Hepatocyte (in vitro differentiated cells): ENCODE measurements at regions not wholly inside any gene's neighbourhood (a gene's known extent, or its start where the extent isn't known, plus 50 kb on each side); places are given as distances from the start of the nearest gene placed in this dataset.
"Not testable (repeated sequence)": the region's sequence is repeated elsewhere in the genome, so short reads cannot be mapped to it uniquely, and the experiment has no call there.

ENCODE experiments used
- DNase-seq: peaks from one replicate; pipeline ENCODE4 v3.0.0-alpha.2; 2016; ENCODE audit warnings: low spot score
- H2AFZ ChIP-seq: fragments of 200-600 bp; sonication (generic); 2 replicates; pipeline ENCODE4 v1.6.0; 2016; ENCODE audit warnings: antibody characterized with exemption, mild to moderate bottlenecking
- H3K27ac ChIP-seq: fragments of 200-600 bp; sonication (generic); 2 replicates; pipeline ENCODE4 v1.5.1; 2016; ENCODE audit warnings: mild to moderate bottlenecking
- H3K27me3 ChIP-seq: fragments of 200-600 bp; sonication (generic); 2 replicates; pipeline ENCODE4 v1.6.1; 2016
- H3K36me3 ChIP-seq: fragments of 200-600 bp; sonication (generic); replicated peaks from 2 replicates; pipeline ENCODE4 v1.5.1; 2016; ENCODE audit warnings: low read depth; ENCODE audit not compliant: insufficient read depth
- H3K4me1 ChIP-seq: fragments of 200-600 bp; sonication (generic); 2 replicates; pipeline ENCODE4 v1.5.1; 2016; ENCODE audit warnings: mild to moderate bottlenecking, moderate library complexity; ENCODE audit not compliant: insufficient read depth
- H3K4me2 ChIP-seq: fragments of 200-600 bp; sonication (generic); 2 replicates; pipeline ENCODE4 v1.6.0; 2016
- H3K4me3 ChIP-seq: fragments of 200-600 bp; sonication (generic); 2 replicates; pipeline ENCODE4 v1.5.1; 2016; ENCODE audit warnings: mild to moderate bottlenecking
- H3K79me2 ChIP-seq: fragments of 200-600 bp; sonication (generic); 2 replicates; pipeline ENCODE4 v1.6.0; 2017; ENCODE audit warnings: mild to moderate bottlenecking
- H3K9me2 ChIP-seq: fragments of 200-600 bp; sonication (generic); replicated peaks from 2 replicates; pipeline ENCODE4 v1.6.0; 2017; ENCODE audit warnings: mild to moderate bottlenecking; ENCODE audit not compliant: insufficient read depth
- H3K9me3 ChIP-seq: fragments of 200-600 bp; sonication (generic); 2 replicates; pipeline ENCODE4 v1.5.1; 2016; ENCODE audit warnings: low read depth, mild to moderate bottlenecking
- H4K20me1 ChIP-seq: fragments of 200-600 bp; sonication (generic); 2 replicates; pipeline ENCODE4 v1.6.0; 2016; ENCODE audit warnings: mild to moderate bottlenecking; ENCODE audit not compliant: insufficient read depth, poor library complexity, severe bottlenecking
- EZH2 ChIP-seq: fragments of 200-600 bp; sonication (generic); IDR thresholded peaks from 2 replicates; pipeline ENCODE4 v1.6.1; 2016; ENCODE audit warnings: antibody characterized with exemption, mild to moderate bottlenecking, borderline replicate concordance
- EZH2phosphoT487 ChIP-seq: fragments of 200-600 bp; sonication (generic); IDR thresholded peaks from one replicate; pipeline ENCODE4 v1.6.1; 2018; ENCODE audit warnings: antibody characterized with exemption, mild to moderate bottlenecking, low read depth, moderate library complexity; ENCODE audit not compliant: unreplicated experiment, severe bottlenecking
- WGBS: methylation state at CpG from one replicate; pipeline ENCODE4 v1.1.6; 2016; ENCODE audit warnings: low lambda C conversion rate; ENCODE audit errors: missing lambda C conversion rate; 5-methylcytosine and 5-hydroxymethylcytosine counted together
- TF ChIP-seq, protein P1 (sequence below): fragments of 200-600 bp; sonication (generic); IDR thresholded peaks from 2 replicates; pipeline ENCODE4 v1.5.1; 2016; ENCODE audit warnings: antibody characterized with exemption, mild to moderate bottlenecking; ENCODE audit not compliant: poor library complexity

DNA sequence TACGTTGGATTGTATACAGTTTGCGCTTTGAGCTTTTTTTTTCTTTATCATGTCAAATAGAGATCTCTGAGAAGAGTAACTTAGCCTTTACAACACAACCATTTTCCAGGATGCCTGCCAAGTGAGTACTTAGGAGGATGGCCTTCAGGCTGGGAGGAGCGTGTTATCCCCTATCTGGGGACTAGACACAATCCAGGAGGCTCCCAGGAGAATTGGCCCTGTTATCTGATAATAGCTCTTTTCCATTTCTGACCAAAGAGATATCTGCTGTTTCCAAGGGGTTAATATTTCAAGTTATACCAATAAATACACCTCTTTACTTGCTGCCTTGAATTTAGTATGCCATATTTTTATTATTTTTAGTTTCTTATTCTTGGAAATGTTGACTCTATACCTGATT is 169.5 kb upstream of the SMARCAD1 start:
- H3K9me2 ChIP-seq = no peaks in the 10 kb centered on the region
- 72% methylated on average over 3 of the region's 3 CpGs for WGBS
- no peaks in the 10 kb centered on the region for H3K4me1 ChIP-seq
- no peaks in the 10 kb centered on the region for H3K27me3 ChIP-seq
- H3K27ac ChIP-seq = no peak overlapping the region
- H3K79me2 ChIP-seq = no peaks in the 10 kb centered on the region
- H3K9me3 ChIP-seq = no peaks in the 10 kb centered on the region
- no peaks in the 10 kb centered on the region for H4K20me1 ChIP-seq
- no peak for TF ChIP-seq EZH2
- TF ChIP-seq, protein P1, sequence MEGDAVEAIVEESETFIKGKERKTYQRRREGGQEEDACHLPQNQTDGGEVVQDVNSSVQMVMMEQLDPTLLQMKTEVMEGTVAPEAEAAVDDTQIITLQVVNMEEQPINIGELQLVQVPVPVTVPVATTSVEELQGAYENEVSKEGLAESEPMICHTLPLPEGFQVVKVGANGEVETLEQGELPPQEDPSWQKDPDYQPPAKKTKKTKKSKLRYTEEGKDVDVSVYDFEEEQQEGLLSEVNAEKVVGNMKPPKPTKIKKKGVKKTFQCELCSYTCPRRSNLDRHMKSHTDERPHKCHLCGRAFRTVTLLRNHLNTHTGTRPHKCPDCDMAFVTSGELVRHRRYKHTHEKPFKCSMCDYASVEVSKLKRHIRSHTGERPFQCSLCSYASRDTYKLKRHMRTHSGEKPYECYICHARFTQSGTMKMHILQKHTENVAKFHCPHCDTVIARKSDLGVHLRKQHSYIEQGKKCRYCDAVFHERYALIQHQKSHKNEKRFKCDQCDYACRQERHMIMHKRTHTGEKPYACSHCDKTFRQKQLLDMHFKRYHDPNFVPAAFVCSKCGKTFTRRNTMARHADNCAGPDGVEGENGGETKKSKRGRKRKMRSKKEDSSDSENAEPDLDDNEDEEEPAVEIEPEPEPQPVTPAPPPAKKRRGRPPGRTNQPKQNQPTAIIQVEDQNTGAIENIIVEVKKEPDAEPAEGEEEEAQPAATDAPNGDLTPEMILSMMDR = no peak
- TF ChIP-seq EZH2phosphoT487 = no peak
- H3K4me3 ChIP-seq = no peak overlapping the region
- DNase-seq = peak; percentile 18
- no peak overlapping the region for H3K4me2 ChIP-seq
- H3K36me3 ChIP-seq = no peaks in the 10 kb centered on the region
- H2AFZ ChIP-seq = no peak overlapping the region

DNA sequence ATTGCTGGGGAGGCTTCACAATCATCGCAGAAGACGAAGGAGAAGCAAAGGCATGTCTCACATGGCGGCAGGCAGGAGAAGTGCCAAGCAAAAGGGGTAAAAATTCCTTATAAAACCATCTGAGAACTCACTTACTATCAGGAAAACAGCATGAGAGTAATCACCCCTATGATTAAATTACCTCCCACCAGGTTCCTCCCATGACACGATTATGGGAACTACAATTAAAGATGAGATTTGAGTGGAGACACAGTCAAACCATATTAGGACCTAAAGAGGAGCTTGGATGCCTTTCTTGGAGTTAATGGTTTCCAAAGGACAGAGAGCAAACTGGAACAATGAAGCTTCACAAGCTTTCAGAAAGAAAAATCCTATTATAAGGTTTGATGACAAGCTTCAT is 168.4 kb upstream of the SMARCAD1 start:
- H3K36me3 ChIP-seq = no peaks in the 10 kb centered on the region
- no peaks in the 10 kb centered on the region for H3K79me2 ChIP-seq
- WGBS = 91% methylated on average over 4 of the region's 4 CpGs
- H3K9me2 ChIP-seq = no peaks in the 10 kb centered on the region
- H3K4me3 ChIP-seq = no peak overlapping the region
- no peaks in the 10 kb centered on the region for H3K9me3 ChIP-seq
- H3K4me2 ChIP-seq = no peak overlapping the region
- H3K27me3 ChIP-seq = no peaks in the 10 kb centered on the region
- TF ChIP-seq EZH2 (no peak), EZH2phosphoT487 (no peak)
- H2AFZ ChIP-seq = no peak overlapping the region
- no peaks in the 10 kb centered on the region for H4K20me1 ChIP-seq
- no peak overlapping the region for H3K27ac ChIP-seq
- DNase-seq = no peak
- H3K4me1 ChIP-seq = no peaks in the 10 kb centered on the region

DNA sequence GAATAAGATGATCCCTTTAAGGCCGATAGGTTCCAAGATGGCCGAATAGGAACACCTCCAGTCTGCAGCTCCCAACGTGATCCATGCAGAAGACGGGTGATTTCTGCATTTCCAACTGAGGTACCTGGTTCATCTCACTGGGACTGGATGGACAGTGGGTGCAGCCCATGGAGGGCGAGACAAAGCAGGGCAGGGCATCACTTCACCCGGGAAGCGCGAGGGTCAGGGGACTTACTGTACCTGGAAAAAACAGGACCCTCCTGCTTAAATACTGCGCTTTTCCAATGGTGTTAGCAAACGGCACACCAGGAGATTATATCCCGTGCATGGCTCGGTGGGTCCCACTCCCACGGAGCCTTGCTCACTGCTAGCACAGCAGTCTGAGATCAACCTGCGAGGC is 163.2 kb upstream of the SMARCAD1 start:
- H3K4me3 ChIP-seq, H4K20me1 ChIP-seq, H3K36me3 ChIP-seq, H3K9me3 ChIP-seq, H3K4me2 ChIP-seq, H3K9me2 ChIP-seq, H3K79me2 ChIP-seq, H3K27me3 ChIP-seq, H3K4me1 ChIP-seq, H3K27ac ChIP-seq, DNase-seq, H2AFZ ChIP-seq: not testable (repeated sequence)
- 96% methylated on average over 14 of the region's 14 CpGs for WGBS

DNA sequence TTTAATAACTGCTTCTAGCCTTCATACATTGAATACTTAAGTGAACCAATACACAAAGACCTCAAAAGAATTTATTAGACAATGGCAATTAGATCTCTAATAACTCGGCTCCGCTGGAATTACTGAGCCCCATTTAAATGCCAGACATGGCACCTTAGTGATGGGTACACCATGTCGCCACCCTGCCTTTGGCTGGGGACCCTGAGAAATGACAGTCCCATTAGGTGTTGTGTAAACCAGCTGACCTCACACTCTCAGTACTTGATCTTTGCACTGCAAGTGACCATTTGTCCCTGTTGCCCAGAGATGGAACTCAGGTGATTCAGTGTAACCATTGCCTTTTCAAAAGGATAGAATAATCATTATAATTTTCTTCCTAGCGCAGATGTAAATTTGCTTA is 144.6 kb upstream of the SMARCAD1 start:
- H3K79me2 ChIP-seq = no peaks in the 10 kb centered on the region
- H3K4me3 ChIP-seq = no peak overlapping the region
- no peaks in the 10 kb centered on the region for H3K36me3 ChIP-seq
- no peak for TF ChIP-seq EZH2
- TF ChIP-seq, protein P1 = no peak
- no peak for TF ChIP-seq EZH2phosphoT487
- H3K9me3 ChIP-seq = no peaks in the 10 kb centered on the region
- 86% methylated on average over 4 of the region's 4 CpGs for WGBS
- no peaks in the 10 kb centered on the region for H3K9me2 ChIP-seq
- no peak overlapping the region for H3K4me2 ChIP-seq
- no peak overlapping the region for H3K27ac ChIP-seq
- H3K27me3 ChIP-seq = no peaks in the 10 kb centered on the region
- H2AFZ ChIP-seq = no peak overlapping the region
- H3K4me1 ChIP-seq = no peaks in the 10 kb centered on the region
- no peak for DNase-seq
- H4K20me1 ChIP-seq = no peaks in the 10 kb centered on the region
